ENCODE measurements at regions not wholly inside any gene's neighbourhood (a gene's known extent, or its start where the extent isn't known, plus 50 kb on each side); places are given as distances from the start of the nearest gene placed in this dataset.

- 81% methylated on average over 2 of the region's 2 CpGs; no CpG with 5 or more reads in 1 of the 2 experiments for WGBS, 2 experiments (ENCODE audit: extremely low coverage in 1 of 2, insufficient coverage in 1 of 2, insufficient read length in 1 of 2, insufficient replicate concordance in 2 of 2, low coverage in 1 of 2, low lambda C conversion rate in 2 of 2, missing lambda C conversion rate in 1 of 2)
- no peaks in the 10 kb centered on the region for H3K9me3 ChIP-seq (ENCODE audit: insufficient read depth in 2 of 2, low read depth in 1 of 2, low read length in 1 of 2)
- H3K14ac ChIP-seq (ENCODE audit: insufficient read length), result no peak overlapping the region
- CTCF ChIA-PET (ENCODE audit: partially characterized antibody), result no interaction called here
- no peak overlapping the region for H3K4me2 ChIP-seq (ENCODE audit: insufficient read depth in 1 of 2, low read depth in 2 of 2, low read length in 2 of 2)
- H2BK120ac ChIP-seq (replicated peaks; ENCODE audit: low read depth, low read length), result no peak overlapping the region
- H2BK15ac ChIP-seq (ENCODE audit: low read length), result no peak overlapping the region
- no peak overlapping the region for H2BK5ac ChIP-seq (ENCODE audit: low read depth, low read length)
- H3K4me3 ChIP-seq (ENCODE audit: extremely low read depth in 1 of 4, insufficient read depth in 2 of 4, low read depth in 3 of 4, low read length in 4 of 4), result no peak overlapping the region
- H2AFZ ChIP-seq (ENCODE audit: low read length), result no peak overlapping the region
- H3K18ac ChIP-seq (ENCODE audit: extremely low read depth, low read length), result no peak overlapping the region
- no peaks in the 10 kb centered on the region for H3K79me2 ChIP-seq (ENCODE audit: control insufficient read depth in 1 of 2, insufficient read depth in 2 of 2, low read length in 2 of 2)
- no peak overlapping the region for H4K5ac ChIP-seq (ENCODE audit: insufficient read length, low read depth, low read length)
- no peak overlapping the region for H4K8ac ChIP-seq (ENCODE audit: extremely low read depth, insufficient read depth, low read length)
- H3K56ac ChIP-seq (replicated peaks; ENCODE audit: insufficient read length, low read depth, low read length), result no peak overlapping the region
- no peak for DNase-seq (ENCODE audit: low read depth in 1 of 2, low spot score in 2 of 2)
- H2BK12ac ChIP-seq (ENCODE audit: low read depth, low read length), result no peak overlapping the region
- H3K27ac ChIP-seq (ENCODE audit: low read depth, low read length), result no peak overlapping the region
- no peak overlapping the region for H3K23ac ChIP-seq (ENCODE audit: insufficient read length)
- no peak overlapping the region for H4K91ac ChIP-seq (replicated peaks; ENCODE audit: insufficient read length, low read length)
- peaks cover 0 to 6% (median 2%) of the 10 kb centered on the region in 4 experiments; a peak in 3 of 7 replicates for H3K4me1 ChIP-seq (replicated peaks in 1 of 4; ENCODE audit: control insufficient read depth in 3 of 4, insufficient read depth in 4 of 4, low read length in 3 of 4)
- no peaks in the 10 kb centered on the region for H3K27me3 ChIP-seq (replicated peaks in 1 of 4; ENCODE audit: control insufficient read depth in 3 of 4, extremely low read depth in 1 of 4, insufficient read depth in 3 of 4, low read length in 3 of 4)
- H2AK5ac ChIP-seq (ENCODE audit: low read depth, low read length), result no peak overlapping the region
- no peak overlapping the region for H2BK20ac ChIP-seq (ENCODE audit: low read length)
- no peak for FAIRE-seq
- no peaks in the 10 kb centered on the region for H3K36me3 ChIP-seq (ENCODE audit: control insufficient read depth in 2 of 4, insufficient read depth in 4 of 4, low read length in 3 of 4)
- no peak overlapping the region for H3K9ac ChIP-seq (replicated peaks in 1 of 4; ENCODE audit: extremely low read depth in 1 of 4, low read depth in 3 of 4, low read length in 3 of 4)
- no peaks in the 10 kb centered on the region for H3K79me1 ChIP-seq (ENCODE audit: low read depth, low read length)
- H4K20me1 ChIP-seq (replicated peaks in 1 of 2; ENCODE audit: control insufficient read depth in 1 of 2, insufficient read depth in 2 of 2, low read length in 2 of 2), result no peaks in the 10 kb centered on the region
- TF ChIP-seq SIN3A (conservative IDR thresholded peaks at IDR 0.05 in 1 of 2, IDR thresholded peaks at IDR 0.05 in 1 of 2; ENCODE audit: low read depth in 1 of 2, low read length in 2 of 2) (no peak), MAX (IDR thresholded peaks at IDR 0.05) (no peak), PHF8 (conservative IDR thresholded peaks at IDR 0.05; ENCODE audit: low read depth, low read length) (no peak), CBX8 (IDR thresholded peaks at IDR 0.05; ENCODE audit: borderline replicate concordance, low read depth, low read length) (no peak), SUZ12 (IDR thresholded peaks at IDR 0.05; ENCODE audit: low read length) (no peak), NRF1 (IDR thresholded peaks at IDR 0.05; ENCODE audit: low read depth, low read length) (no peak), SAP30 (IDR thresholded peaks at IDR 0.05; ENCODE audit: insufficient read depth, insufficient replicate concordance, low read length) (no peak), GTF2F1 (IDR thresholded peaks at IDR 0.05; ENCODE audit: borderline replicate concordance, low read depth, low read length) (no peak)
- H3K23me2 ChIP-seq (ENCODE audit: low read depth, low read length), result no peaks in the 10 kb centered on the region
- POLR2A ChIA-PET (ENCODE audit: partially characterized antibody), result no interaction called here
- H3K4ac ChIP-seq (replicated peaks; ENCODE audit: insufficient read length, low read depth, low read length), result no peak overlapping the region
These were observed 928.4 kb downstream of the EFNB2 start for GRCh38 chr13:105607016-105607415.
